22Rv1 (cell line): ENCODE measurements at regions not wholly inside any gene's neighbourhood (a gene's known extent, or its start where the extent isn't known, plus 50 kb on each side); places are given as distances from the start of the nearest gene placed in this dataset.
A peak's percentile ranks its signal among the peaks of the same experiment; 100 is the strongest.

Experiments used
- H3K27ac ChIP-seq: fragments of 450-650 bp; 2 replicates; pipeline ENCODE4 v1.5.1; 2017
- ZFX ChIP-seq: fragments of 450-650 bp; IDR thresholded peaks from 2 replicates; pipeline ENCODE4 v1.6.1; 2017; ENCODE audit warnings: antibody characterized with exemption, borderline replicate concordance
- TF ChIP-seq, protein P1 (sequence below): fragments of 450-650 bp; IDR thresholded peaks from 2 replicates; pipeline ENCODE4 v1.5.1; 2017; ENCODE audit warnings: mild to moderate bottlenecking

DNA sequence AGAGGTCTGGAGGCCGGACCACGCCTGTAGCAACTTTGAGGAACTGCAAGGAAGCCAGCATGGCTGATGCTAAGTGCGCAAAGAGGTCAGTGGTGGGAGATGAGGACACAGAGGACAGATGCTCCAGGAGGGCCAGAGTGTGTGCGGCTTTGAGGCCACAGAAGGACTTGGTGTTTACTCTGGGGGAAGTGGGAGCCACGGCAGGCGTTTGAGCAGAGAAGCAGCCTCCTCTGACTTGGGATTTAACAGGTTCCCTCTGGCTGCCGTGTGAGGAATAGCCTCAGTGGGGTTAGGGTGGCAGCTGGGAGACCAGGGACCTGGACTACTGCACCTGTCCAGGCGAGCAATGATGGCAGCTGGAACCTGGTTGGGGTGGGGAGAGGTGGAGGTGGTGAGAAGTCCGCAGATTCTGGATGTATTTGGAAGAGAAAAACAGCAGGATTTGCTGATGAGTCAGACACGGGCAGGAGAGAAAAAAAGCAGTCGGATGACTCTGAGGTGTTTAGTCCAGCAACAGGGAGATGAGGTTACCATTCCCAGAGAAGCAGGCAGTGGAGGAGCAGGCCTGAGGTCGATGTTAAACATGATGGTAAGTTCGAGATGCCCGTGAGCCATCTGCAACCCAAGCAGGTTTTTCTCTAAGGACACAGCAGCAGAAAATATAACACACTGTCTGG, 143.5 kb downstream of the SCARB1 start:
- TF ChIP-seq, protein P1, sequence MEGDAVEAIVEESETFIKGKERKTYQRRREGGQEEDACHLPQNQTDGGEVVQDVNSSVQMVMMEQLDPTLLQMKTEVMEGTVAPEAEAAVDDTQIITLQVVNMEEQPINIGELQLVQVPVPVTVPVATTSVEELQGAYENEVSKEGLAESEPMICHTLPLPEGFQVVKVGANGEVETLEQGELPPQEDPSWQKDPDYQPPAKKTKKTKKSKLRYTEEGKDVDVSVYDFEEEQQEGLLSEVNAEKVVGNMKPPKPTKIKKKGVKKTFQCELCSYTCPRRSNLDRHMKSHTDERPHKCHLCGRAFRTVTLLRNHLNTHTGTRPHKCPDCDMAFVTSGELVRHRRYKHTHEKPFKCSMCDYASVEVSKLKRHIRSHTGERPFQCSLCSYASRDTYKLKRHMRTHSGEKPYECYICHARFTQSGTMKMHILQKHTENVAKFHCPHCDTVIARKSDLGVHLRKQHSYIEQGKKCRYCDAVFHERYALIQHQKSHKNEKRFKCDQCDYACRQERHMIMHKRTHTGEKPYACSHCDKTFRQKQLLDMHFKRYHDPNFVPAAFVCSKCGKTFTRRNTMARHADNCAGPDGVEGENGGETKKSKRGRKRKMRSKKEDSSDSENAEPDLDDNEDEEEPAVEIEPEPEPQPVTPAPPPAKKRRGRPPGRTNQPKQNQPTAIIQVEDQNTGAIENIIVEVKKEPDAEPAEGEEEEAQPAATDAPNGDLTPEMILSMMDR = 0 out of 2 replicates have a peak, but pooled peaks have one; percentile 18
- no peak for TF ChIP-seq ZFX
- no peak overlapping the region for H3K27ac ChIP-seq

GRCh38 chr12:124719231-124719630, 144.4 kb downstream of the SCARB1 start:
- TF ChIP-seq, protein P1 = no peak
- H3K27ac ChIP-seq = no peak overlapping the region

GRCh38 chr12:124718458-124718857, 145.2 kb downstream of the SCARB1 start:
- no peak overlapping the region for H3K27ac ChIP-seq
- TF ChIP-seq, protein P1 = no peak
- TF ChIP-seq ZFX = no peak

DNA sequence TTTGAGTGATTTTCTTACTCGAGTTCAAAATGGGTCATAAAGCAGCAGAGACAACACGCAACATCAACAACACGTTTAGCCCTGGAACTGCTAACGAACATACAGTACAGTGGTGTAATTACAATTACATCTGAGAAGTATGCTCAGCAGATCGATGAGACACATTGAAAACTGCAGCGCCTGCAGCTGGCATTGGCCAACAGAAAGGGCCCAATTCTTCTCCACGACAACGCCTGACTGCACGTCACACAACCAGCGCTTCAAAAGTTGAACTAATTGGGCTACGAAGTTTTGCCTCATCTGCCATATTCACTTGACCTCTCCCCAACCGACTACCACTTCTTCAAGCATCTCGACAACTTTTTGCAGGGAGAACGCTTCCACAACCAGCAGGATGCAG, 145.6 kb downstream of the SCARB1 start:
- H3K27ac ChIP-seq = no peak overlapping the region
- TF ChIP-seq ZFX = no peak
- TF ChIP-seq, protein P1 = no peak

- TF ChIP-seq ZFX = no peak
- H3K27ac ChIP-seq = no peak overlapping the region
Measured at GRCh38 chr12:124717318-124717717, 146.3 kb downstream of the SCARB1 start.

GRCh38 chr12:124716208-124717130, 147.2 kb downstream of the SCARB1 start:
- TF ChIP-seq, protein P1 = no peak
- TF ChIP-seq ZFX = no peak
- H3K27ac ChIP-seq = no peak overlapping the region

- no peak for TF ChIP-seq ZFX
- TF ChIP-seq, protein P1 = no peak
- H3K27ac ChIP-seq = no peak overlapping the region
Measured at GRCh38 chr12:124715121-124715990, 147.9 kb upstream of the NCOR2 start.
